Activated CD4-positive, CD25-positive, alpha-beta regulatory T cell treated with anti-CD3 and anti-CD28 coated beads, Interleukin-2, amount 50 U/mL, for 24 hours (primary cell): ENCODE measurements at regions not wholly inside any gene's neighbourhood (a gene's known extent, or its start where the extent isn't known, plus 50 kb on each side); places are given as distances from the start of the nearest gene placed in this dataset.

Experiments
- ATAC-seq, 2 donors: fragments of 150-1000 bp; cut with Tn5 transposase; one replicate each; pipeline ENCODE4 v1.10.0; 2021; ENCODE audit warnings: mild to moderate bottlenecking in 1 of 2, moderate library complexity in 1 of 2

DNA sequence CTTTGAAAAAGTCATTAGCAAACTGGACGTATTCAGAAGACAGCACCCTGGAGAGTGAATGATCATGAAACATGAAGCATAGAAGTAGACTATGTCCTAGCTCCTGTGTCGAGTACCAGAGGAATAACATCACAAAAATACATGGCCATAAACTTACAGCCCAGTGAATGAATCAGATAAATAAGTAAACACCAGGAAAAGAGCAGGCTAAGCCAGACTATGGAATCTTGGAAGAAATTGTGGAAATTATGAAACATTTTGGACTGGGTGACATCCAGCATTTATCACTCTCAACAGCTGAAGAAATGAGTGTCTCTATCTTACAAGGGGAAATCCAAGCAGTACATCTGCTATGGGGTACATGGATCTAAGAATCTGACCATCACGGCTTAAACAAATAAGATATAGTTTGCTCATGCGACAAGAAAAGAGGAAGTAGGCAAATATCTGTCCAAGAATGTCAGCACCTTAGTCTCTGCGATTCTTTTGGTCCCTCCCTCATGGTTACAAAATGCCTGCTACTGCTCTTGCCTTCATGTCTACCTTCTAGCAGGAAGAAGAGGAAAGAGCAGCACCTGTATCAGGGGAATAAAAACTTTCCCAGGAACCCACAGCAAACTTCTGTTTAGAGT lies 481.5 kb downstream of the BCOR start:
- ATAC-seq: no peak

DNA sequence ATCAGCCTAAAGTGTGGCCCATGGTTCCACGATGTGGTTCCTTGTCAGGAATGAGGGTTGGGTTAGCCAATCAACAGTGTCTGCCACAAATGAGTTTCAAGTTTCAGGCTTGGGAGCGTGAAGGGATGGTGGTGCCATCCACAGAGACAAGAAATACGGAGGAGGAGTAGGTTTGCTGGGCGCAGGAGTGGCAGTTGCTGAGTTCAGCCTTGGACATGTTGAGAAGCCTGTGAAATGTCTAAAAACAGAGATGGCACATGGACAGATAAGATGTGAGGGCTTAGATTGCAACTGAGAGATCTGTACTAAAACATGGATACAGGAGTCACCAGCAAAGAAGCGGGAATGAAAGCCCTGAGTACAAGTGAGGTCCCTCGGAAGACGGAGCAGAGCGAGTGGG lies 481.0 kb downstream of the BCOR start:
- no peak for ATAC-seq

DNA sequence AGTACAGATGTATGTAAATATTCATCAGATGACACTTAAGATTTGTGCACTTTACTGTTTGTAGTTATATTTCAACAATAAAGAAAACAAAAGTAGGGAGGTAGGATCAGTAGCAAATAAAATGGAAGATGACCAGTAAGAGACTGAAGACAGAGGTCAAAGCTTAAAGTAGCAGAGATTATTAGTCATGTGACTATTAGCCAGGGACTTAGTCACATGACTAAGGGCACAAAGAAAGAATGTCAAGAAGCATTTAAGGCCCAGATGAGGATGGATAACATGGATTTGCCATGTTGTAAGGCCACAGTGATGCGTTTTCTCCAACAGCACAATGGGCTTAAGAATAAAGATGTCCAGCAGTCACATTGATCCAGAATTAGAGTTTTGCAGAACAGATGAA lies 479.6 kb downstream of the BCOR start:
- ATAC-seq: no peak

DNA sequence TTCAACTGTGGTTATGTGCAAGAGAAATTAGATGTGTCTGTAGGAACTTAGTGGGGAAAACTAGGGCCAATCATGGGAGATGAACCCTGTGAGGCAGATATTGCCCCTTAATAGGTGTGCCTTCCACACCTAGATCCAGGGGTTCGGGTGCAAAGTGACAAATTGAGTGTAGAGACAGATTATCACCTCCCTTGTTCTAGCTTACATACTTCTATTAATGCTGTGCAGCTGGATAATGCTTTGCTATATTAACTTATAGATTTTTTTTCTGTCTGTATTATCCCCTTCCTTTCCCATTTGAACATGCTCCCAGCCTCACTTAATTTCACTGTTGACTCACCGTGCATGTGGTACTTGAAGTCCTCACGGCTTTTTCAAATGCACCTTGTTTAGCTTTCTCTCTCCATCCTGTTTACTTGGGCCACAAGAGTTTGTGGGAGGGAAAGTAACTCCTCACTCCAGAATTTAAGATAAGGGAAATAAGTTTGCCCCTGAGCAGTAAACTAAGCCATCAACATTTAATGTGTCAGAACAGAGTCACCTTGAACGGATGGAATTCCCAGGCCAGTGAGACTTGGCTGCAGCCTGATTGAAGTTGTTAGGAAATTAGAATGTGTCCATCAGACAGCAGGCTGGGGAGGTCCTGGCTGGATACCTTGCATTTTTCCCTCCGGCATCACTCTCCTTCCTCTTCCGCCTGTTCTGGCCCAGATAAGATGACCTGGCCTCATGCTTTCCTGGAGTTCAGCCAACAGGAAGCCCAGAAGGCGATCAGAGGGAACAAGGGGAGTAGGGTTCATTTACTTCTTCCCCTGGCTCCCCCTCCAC lies 478.4 kb downstream of the BCOR start:
- no peak for ATAC-seq

DNA sequence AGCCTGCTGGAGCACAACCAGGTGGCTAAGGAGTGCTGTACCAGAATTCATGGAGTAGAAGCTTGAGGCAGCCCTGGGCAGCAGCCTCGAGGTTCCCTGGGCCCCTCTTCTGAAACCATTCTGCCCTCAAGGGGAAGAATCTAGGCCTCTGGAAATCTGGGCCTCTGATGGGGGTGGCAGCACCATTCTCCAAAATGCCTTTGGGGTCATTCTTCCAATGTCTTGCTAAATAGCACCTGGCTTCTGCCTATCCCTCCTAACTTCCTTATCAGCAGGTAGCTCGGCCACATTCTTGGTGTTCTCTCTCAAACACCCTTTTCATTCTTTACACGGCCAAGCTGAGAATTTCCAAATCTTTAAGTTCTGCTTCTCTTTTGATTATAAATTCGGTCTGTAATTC lies 473.6 kb downstream of the BCOR start:
- ATAC-seq: no peak

DNA sequence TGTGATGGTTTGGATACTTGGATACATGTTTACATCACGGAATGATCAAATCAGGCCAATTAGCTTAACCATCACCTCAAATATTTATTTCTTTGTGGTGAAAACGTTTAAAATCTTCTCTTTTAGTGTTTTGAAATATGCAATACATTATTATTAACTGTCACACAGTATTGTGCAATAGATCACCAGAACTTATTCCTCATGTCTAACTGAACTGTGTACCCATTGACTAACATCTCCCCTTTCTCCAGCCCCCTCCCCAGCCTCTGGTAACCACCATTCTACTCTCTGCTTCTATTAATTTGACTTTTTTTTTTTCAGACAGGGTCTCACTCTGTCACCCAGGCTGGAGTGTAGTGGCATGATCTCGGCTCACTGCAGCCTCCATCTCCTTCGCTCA lies 471.9 kb downstream of the BCOR start:
- ATAC-seq: no peak

DNA sequence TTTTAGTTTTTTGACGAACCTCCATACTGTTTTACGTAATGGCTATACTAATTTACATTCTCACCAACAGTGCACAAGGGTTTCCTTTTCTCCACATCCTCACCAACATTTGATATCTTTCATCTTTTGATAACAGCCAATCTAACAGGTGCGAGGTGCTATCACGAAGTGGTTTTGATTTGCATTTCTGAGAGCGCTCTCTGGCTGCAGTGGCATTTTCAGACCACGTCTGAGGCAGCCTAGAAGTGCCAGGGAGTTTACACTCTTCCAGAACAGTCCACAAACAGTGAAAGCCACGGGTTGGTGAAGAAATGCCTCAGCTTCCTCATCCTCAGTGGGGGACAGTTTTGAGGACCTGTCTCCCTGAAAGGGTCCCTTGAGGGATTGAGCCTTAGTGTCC lies 471.0 kb downstream of the BCOR start:
- ATAC-seq: no peak

DNA sequence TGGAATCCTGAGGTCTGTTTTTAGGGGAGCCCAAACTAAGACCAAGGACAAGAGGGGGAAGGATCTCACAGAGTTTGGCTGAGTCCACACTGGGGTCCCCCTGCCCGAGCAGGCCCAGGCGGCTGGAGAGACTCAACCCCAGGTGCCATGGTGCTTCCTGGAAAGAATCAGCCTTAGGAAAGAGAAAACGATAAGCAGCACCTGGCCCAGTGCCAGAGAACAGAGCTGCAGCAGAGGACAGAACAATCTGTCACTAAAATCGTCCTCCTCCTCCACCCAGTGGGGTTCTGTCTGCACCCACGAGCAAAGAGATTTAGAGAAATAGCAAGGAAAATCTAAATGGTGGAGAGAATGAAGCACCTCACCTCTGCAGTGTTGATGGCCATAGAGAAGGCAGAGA lies 470.5 kb downstream of the BCOR start:
- no peak for ATAC-seq

DNA sequence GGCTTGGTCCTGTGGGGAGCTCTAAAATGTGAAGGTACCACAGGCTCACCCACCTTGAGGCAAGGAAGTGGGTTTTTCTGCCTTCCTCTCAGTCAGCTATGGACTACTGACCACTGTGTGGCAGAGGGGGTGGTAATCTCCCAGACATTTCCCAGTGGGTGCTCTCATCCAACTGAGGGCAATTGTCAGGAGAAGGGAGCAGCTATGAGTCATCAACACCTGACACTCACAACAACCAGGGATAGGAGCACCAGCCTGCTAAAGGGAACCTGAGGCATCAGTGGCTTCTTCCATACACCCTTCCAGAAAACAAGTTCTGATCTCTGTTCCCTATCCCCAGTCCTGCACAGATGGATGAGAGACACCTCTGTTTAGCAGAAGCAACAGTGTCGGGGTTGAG lies 468.8 kb downstream of the BCOR start:
- no peak for ATAC-seq

DNA sequence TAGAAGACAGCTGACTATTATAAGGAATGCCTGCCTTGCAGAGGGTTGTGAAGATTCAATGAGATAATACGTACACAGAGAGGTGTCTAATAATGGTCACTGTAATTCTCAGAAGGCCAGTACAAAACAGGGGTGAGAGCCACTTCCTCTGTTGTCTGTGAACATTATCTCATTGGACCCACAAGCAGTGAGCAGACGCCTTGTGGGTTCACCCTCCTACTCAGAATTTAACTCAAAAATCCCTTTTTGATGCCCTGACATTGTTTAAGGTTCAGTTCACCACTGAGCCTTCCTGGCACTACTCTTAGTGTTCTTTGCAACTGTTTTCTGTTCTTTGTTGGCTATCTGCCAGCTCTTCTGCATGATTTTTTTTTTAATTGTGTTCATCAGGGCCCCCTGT lies 467.4 kb downstream of the BCOR start:
- ATAC-seq: no peak

DNA sequence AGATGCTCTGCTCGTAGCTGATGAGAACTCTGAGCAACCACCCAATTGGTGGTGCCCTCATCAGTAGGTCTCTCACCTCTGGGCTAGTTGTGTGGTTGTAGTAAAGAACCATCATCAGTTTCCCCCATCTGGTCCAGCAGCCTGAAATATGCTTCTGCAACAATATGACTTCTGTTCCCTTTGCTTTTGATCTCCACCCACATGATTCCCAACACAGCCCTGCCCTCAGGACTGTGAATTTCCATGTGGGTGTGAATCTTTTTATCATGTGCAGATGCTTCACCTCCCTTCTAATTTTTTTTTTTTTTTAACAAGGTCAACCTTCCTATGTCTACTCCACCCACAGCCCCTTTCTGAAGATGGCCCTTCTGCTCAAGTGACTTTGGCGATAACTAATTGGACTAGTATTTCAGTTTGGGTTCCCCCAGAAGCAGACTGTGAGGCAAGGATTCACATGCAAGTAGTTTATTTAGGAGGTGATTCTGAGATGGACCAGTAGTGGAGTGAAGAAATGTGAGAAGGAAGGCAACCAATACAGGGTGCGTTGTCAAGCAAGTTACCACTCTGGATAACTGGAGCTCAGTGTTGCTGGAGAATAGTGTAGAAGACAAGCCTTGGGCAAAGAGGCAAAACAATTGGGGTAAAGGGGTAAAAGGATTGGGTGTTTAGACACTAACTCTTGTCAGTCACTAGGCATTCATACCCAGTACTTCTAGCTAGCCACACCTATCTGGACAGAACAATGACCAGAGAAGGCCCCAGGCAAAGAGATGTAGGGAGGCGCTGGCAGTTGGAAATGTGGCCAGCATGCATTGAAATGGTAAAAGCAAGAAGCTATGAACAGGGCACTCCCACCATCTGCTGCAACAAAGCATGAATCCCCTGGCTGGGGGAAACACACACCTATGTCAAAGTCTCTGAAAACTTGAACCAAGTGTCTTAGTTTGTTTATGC lies 466.2 kb downstream of the BCOR start:
- no peak for ATAC-seq

DNA sequence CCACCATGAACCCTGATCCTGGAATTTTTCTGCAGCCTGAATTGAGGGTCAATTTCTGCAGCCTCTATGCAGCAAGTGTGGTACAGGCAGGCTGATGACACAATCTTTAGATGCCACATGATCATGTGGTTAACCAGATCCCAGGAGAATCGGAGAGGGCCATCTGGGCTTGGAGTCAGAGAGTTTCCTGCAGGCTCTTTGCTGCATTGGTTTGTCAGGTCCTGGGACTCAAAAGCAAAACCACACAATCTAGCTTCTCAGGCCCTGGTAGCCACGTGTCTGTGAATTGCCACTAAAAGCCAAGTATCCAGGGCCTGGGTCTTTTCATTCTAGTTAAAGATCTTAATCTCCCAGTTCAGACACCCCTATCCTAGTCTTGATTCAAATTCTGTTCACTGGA lies 464.5 kb downstream of the BCOR start:
- no peak for ATAC-seq

DNA sequence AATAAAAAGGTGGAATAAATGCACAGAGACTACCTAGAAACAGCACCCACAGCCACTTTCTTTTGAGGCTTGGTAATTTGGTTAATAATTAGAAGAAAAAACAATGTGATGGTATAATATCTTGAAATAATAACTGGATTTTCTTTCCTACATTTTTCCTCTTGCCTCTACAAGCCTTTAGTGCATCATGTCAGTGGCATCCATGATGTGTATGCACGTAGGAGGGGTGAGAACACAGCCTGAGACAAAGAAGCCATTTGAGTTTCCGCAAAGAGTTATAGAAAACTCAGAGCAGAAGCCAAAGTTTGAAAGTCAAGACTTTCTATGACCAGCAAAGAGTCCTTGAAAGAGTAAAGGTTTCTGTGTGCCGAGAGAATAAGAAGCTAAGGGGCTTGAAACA lies 461.3 kb downstream of the BCOR start:
- no peak for ATAC-seq

DNA sequence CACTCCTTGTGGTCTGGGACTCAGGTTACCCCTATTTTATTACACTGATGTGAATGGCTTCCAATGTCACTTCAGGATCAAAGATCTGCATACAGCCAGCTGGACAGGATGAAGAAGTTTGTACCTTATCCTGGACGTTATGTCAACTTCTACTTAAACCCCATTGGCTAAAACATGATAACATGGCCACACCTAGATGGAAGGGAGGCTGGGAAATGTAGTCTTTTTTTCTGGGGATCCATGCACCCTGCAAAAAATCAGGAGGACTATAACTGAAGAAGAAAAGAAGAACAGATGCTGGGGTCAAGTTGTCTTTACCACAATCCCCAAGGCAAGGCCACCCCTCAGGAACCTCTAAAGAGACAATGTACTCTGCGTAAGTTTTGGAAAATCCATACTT lies 459.2 kb downstream of the BCOR start:
- ATAC-seq: no peak

DNA sequence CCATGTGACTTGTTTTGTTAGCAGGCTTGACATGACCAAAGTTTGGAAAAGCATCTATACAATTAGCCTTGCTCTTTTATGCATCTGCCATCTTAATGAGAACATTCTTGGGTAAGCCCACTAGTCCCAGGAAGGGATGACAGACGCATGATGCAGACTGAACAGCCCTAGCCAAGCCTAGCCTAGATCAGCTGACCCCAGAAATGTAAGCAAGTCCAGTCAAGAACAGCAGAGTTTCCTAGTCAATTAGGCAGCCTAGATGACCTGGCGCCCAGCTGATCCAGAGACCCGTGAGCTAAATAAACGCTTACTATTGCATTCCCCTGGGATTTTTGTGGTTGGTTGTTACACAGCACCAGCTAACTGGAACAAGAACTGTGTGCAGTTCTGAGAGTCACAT lies 457.9 kb downstream of the BCOR start:
- ATAC-seq: no peak

DNA sequence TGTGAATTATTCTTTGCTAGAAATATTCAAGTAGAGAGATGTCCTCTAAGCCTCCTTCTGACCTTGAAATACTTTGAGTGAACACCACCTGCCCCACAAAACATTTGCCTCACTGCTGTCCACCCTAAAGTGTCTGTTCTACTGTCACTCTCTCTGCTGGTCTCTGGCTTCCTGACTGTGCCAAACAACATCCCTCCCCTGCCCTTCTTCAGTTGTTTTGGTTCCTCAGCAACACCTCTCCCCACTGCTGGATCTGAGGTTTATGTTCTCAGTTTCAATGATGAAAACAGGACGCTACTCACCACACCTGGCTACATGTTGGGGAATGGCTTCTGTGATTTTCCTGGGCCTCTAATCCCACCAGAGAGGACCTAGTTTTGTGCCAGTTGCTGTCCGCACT lies 456.9 kb downstream of the BCOR start:
- no peak for ATAC-seq

DNA sequence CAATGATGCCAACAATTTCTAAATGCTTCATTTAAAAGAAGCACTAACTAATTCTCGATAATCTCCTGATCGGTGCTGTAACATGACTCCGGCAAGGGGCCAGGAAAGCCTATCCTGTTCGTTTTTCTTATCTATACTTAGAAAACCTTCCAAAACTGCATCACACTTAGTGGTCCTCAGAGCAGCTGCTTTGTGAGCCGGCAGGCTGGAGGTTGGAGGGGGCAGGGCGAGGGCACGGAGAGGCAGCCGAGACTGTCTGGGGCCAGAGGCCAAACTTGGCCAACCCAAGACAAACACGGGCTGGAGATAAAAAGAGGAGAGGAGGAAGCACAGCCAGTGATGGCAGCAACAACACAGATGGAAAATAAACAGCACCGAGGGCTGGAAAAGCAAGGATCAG lies 455.7 kb downstream of the BCOR start:
- ATAC-seq: no peak

DNA sequence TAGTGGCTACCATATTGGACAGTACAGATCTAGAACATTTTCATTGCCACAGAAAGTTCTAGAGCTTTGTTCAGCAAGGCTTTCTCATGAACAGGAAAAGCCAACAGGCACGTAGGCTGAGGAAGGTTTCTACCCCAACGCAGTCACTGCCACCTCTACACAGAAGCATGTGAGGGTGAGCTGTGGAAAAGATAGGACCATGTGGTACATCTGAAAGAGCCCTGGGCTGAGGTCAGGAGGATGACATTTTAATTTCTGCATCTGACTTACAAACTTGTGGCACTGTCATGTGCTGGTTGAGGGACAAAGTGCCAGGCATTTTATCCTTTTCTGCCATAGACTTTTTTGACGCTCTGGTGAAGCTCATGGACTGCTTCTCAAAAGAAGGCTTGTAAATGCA lies 454.2 kb downstream of the BCOR start:
- ATAC-seq: no peak

DNA sequence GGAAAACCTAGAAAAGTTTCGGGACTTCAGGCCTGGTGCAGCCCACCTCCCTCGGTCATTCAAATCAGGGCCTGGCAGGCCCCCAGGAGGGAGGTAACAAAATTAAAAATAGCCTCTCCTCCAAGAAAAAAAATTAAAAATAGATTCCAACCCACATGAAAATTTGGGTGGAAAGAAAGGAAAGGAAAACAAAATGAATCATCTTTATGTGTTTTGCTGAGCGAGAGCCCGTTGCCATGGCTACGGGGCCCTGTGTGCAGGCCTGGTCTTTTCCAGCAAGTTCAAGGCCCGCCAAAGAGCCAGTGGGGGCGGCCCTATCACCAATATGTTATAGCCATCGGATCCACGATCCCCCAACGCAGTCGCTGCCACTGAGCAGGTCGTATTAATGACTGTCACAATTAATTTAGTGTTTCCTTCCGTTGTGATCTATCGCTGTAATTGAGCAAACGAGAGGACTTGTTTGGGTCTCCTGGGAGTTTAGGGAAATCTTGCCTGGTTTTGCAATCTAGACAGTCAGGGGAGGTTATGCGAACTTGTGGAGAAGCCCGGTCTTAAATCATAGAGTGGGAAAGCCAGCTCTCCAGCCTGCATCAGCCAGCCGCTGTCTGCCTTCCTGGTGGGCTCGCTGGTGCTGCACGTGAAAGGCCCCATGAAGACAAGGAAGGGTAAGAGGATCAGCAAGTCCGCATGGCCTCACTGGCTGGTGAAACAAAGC lies 452.4 kb downstream of the BCOR start:
- ATAC-seq: no peak

DNA sequence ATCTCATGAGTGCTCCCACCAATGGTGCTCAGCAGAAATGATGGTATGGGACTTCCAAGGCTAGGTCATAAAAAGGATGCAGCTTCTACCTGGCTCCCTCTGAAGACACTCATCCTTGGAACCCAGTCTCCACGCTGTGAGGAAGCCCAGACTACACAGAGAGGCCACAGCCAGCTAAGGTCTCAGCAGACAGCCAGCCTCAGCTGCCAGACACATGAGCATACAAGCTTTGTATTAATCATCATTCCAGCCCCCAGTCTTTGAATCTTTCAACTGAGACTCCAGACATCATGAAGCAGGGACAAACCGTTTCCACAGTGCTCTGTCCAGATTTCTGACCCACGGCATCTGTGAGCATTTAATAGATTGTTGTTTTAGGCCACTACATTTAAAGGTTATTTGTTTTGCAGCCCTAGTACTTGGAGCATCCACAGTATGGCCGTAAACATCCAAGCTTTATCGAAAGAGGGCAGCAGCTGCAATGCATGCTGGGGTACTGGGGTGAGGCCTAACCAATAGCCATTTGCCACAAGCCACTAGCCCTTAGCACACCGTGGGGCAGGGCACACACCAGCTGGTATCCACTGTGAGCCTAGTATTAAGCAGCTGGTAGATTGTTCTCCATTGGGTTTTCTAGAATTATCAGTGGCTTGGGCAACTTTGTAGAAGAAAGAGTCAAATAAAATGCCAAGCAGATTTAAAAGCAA lies 449.1 kb downstream of the BCOR start:
- no peak for ATAC-seq

DNA sequence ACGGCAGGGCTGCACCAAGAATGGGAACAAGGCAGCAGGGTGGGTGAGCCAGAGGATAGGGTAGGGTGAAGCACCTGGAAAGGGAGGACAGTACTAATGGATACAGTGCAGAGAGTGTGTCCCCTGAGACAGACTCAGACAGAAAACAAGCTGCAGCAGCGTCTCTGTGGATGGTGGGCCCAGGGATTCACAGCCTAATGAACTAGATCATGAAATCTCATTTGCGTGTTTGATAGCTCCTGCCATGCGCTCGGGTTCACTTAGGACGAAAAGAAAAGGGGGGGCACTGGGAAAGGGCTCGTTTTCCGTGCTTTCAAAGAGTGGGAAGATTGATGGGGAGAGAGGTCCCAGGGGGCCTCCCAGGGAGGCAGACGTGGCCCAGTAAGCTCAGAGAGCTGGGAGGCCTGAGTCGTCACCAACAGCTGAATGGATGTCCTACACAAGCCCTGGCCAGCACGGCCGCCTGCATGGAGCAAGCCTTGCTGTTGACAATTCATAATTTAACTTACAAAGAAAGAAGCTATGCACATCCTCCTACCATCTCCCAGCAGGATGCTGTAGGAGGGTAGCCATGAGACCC lies 446.9 kb downstream of the BCOR start:
- no peak for ATAC-seq

DNA sequence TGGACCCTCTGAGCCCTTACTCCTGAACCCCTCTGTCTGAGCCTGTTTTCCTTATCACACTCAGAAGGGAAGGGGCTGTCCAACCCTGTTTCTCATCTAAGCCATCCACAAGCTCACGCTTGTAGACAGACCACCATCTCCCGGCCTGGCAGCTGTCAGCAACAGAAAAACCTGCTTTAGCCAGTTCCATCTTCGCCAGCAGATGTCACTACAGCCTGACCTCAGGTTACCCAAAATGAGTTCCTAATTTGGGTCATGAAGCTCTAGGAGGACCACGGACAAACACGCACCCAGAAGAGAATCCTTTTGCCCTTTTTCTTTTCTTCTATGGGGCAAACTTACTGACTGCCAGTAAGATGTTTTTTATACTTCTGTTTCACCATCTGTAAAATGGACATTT lies 445.4 kb downstream of the BCOR start:
- ATAC-seq: no peak
